GM19452 (cell line): ENCODE measurements at regions not wholly inside any gene's neighbourhood (a gene's known extent, or its start where the extent isn't known, plus 50 kb on each side); places are given as distances from the start of the nearest gene placed in this dataset.

Experiments
- ATAC-seq: cut with Tn5 transposase; IDR thresholded peaks from one replicate; pipeline ENCODE4 v1.9.1; 2021; ENCODE audit not compliant: unreplicated experiment

DNA sequence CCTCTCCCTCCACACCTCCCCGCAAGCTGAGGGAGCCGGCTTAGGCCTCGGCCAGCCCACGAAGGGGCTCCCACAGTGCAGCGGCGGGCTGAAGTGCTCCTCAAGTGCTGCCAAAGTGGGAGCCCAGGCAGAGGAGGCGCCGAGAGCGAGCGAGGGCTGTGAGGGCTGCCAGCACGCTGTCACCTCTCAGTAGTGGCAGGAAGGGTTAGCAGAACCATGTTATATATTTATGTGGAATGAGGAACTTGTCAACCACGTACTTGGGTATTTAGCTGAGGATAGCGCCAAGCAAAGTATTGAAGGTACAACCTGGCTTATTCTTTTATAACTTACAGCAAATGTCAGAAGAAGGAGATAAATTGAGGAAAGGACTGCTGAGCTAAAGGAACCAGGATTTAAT, 144.1 kb upstream of the MGAT5 start:
- no peak for ATAC-seq

DNA sequence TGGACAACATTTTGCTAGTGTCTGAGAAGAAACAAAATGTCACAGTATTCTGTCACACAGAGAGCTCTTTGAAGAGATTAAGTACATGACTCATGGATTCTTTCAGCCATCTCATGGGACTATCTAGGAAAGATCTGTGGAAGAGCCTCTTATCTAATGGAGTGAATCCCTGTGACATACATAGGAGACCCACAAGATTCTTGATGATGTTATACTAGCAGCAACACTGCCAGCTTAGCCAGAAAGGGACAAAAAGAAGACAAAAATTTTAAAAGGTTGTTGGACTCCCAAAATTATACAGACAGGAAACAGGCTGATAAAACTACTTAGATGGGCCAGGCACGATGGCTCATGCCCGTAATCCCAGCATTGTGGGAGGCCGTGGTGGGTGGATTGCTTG, 143.3 kb upstream of the MGAT5 start:
- no peak for ATAC-seq

GRCh38 chr2:134117676-134118075, 136.2 kb upstream of the MGAT5 start:
- no peak for ATAC-seq

GRCh38 chr2:134118279-134119116, 135.4 kb upstream of the MGAT5 start:
- ATAC-seq, result peak; percentile 50

GRCh38 chr2:134119117-134119712, 134.7 kb upstream of the MGAT5 start:
- ATAC-seq, result peak; percentile 10

DNA sequence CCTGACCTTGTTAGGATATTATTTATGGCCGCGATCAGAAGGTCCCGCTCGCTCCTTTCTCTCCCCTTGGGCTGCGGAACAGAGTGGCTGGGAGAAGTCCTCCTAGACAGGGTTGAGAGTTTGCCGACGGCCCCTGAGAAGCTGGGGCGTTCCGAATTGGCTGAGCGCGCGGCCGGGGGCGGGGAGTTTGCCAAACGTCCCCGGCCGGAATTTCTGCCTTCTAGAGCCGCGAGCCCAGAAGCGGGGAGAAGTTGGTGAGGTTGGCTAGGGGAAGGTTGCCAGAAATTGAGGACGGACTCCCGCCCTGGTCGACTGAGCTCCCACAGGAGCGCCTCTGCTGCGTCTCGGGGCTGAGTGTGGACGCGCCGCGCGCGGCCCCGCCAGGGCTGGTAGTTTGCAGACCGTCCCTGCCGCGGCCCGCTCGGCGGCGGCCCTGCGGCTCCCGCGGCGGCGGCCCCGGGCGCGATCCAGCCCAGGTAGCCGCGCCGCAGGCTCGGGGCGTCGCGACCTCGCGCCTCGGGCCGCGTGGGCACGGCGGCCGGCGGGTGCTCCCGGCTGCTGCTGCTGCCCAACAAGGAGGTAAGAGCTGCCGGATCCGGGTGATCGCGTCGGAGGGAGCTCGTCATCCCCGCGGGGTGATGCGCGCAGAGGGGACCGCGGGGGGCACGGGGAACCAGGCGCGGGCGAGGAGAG, 134.0 kb upstream of the MGAT5 start:
- peak; percentile 54 for ATAC-seq

- ATAC-seq, result no peak
Measured at GRCh38 chr2:134120406-134120732, 133.5 kb upstream of the MGAT5 start.

DNA sequence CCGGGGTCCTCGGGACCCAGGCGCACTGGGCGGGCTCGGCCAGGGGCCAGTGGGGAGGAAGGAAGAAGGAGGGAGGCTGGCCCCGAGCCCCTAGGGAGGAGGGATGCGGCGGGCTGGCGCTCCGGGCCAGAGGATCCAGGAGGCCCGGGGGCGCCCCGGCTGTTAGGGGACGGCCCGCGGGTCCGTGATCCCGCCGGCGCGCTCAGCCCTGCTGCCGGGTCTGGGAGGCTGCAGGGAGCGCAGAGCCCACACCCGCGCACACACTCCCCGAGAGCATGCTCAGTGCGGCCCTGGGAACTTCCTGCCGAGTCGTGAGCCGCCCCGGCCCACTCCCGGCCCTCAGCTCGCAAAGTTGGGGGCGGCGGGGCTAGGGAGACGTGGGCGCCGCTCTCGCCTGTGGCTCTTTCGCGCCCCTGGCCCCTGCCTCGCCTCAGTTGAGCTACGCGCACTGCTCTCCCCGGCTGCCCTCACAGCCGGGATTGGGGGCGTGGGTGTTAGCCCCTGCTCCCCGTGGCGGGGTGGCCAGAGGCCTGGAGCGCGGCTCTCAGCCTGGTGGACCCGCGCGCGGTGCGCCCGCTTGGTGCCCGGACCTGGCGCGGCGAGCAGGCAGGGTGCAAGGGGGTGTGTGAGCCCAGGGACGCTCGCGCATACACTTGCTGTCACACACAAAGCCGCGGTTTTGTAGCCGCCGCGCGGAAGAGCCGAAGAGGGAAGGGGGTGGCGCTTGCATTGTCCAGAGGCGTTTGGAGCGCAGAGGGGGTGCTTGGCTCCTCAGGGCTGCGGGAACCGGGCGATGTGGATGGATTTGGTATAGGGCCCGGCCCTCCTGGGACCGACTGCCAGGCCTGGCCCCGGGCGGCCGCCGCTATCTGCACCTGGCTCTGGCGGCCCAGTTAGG, 132.9 kb upstream of the MGAT5 start:
- ATAC-seq, result peak; percentile 43

- no peak for ATAC-seq
Measured at GRCh38 chr2:134122610-134123009, 131.3 kb upstream of the MGAT5 start.

DNA sequence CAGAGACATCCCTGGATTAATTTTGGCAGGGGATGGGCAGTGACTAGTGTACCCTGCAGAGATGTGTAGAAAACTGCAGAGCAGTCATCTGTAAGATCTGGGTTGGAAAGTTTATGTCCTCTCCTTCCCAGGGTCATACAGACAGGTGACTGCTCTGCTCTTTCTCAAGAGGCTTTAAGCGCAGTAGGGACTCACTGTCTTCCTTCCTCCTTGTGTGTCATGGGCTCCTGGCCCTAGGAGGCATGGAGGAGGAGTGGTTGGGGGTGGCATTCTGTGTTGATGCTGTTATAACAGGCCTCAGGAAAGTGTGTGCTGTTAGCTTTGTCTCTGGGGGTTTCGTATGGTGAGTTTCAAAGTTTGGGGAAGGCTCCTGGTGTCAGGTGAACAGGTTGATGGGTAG, 130.5 kb upstream of the MGAT5 start:
- no peak for ATAC-seq

GRCh38 chr2:134124047-134124753, 129.7 kb upstream of the MGAT5 start:
- no peak for ATAC-seq

- ATAC-seq, result peak; percentile 53
Measured at GRCh38 chr2:134127496-134127895, 126.4 kb upstream of the MGAT5 start.

- ATAC-seq, result no peak
Measured at GRCh38 chr2:134128746-134129145, 125.1 kb upstream of the MGAT5 start.

- no peak for ATAC-seq
Measured at GRCh38 chr2:134129900-134130537, 123.9 kb upstream of the MGAT5 start.

DNA sequence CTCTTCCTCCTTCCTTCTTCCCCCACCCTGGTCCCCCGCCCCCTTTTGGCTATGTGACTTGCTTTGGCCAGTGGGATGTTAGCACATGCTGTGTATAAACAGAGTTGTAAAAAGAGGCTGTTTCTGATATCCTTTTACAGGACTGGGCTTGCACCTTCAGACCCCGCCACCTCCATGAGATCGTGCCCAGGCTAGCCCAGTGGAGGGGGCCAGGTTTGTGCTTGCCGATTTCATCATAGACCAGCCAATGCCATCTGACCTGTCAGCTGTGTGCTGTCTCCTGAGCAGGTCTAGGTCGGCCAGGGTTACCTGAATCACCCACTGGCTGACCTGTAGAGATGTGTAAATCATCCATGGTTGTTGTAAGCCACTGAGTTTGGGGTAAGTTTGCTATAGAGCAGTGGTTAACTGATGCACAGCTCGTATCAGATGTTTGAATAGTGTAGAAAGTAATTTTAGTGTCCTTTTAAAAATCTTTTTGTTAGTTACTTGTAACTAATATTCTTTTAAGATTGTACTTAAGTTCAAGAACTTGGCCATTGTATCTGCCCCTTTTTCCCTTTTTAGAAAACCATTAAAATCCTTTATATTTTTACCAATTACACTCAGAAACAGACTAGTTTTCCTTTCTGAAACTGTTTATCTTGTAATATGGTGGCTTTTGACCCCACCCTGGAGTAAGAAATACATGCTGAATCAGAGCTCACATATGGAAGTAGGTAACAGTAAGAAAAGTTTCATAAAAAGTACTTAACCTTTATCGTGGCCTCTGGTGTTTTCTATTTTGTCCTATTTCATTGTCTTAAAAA, 122.0 kb upstream of the MGAT5 start:
- ATAC-seq, result no peak

- ATAC-seq, result no peak
Measured at GRCh38 chr2:134132490-134132857, 121.4 kb upstream of the MGAT5 start.

DNA sequence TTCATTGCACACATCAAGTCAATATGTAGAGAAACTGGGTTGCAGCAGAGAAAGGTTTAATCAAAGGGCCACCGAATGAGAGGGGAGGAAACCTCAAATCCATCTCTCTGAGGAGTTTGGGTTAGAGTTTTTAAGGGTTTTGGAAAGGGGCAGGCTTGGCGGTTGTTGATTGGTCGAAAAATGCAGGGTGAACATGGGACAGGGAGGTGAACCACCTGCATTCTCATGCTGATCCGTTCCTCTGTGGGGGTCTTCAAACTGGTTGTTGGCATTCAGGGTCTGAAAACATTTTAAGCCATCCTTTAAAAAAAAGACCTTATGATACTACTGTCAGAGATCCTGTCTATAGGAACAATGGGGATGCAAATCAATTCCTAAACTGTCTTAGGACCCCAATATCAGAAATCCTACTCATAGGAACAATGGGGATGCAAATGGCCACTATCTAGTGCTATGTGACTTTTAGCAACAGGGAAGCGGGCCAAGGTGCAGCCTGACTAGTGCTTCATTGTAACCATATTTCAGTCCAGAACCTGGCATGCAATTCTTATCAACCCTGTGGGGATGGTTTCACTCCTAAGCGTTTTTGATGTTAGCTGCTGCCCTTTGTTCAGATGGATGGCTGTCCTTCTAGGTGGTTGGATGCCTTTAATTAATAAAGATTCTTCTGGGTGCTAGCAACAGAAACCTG, 120.1 kb upstream of the MGAT5 start:
- ATAC-seq, result no peak

DNA sequence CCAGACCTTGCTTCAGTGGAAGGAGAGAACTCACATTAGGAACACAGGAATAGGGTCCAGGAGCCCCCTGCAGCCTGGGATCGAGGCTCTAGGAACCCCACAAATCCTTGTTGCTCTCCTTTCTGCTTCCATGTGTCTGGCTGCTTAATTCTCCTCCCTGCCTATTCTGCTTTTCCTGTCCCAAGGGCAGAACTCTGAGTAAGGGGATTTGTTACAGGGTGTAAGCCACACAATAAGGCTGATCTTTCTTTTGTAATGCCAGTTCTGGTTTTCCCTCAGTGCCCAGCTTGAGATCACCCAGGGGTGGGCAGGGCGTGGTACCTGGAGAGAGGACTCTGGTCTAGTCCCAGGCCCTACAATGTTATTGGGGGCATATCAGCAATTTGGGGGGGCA, 119.6 kb upstream of the MGAT5 start:
- no peak for ATAC-seq

GRCh38 chr2:134134827-134135226, 119.0 kb upstream of the MGAT5 start:
- ATAC-seq, result no peak
